K562 (cell line): ENCODE measurements at regions not wholly inside any gene's neighbourhood (a gene's known extent, or its start where the extent isn't known, plus 50 kb on each side); places are given as distances from the start of the nearest gene placed in this dataset.

Source experiments
- ATAC-seq: fragments of 200-7000 bp; cut with Tn5 transposase; 3 replicates; pipeline ENCODE4 v1.9.1; 2020; ENCODE audit warnings: moderate library complexity
- BruUV-seq: library from RNA; stranded (reverse); fragments of 400-500 nt; replicated peaks from 2 replicates; lab custom pipeline; 2021; lab: Mats Ljungman, UMichigan
- CTCF ChIA-PET: fragments of 300-600 bp; formaldehyde crosslinking; extraction: SDS; loops from one replicate; lab custom pipeline; 2021; ENCODE audit warnings: low intra/inter-chr PET ratio; lab: Yijun Ruan, JAX
- POLR2A ChIA-PET: fragments of 300-600, 350-650 bp; sonication (Branson Sonifier 250); formaldehyde crosslinking; extraction: SDS; loops from one replicate; lab custom pipeline; 2021; ENCODE audit warnings: antibody characterized with exemption, inconsistent platforms; lab: Yijun Ruan, JAX
- DNase-seq, 4 experiments: peaks; one replicate each; pipeline versions ENCODE4 v3.0.0 to v3.0.0-alpha.2; 2011 to 2018; ENCODE audit warnings: low spot score in 3 of 4, mixed read lengths in 3 of 4; ENCODE audit errors: extremely low read depth in 1 of 4
- FAIRE-seq: peaks from 2 replicates; lab custom pipeline; 2011; peaks lifted over from hg19 to GRCh38; lab: Jason Lieb, UNC
- H2AFZ ChIP-seq: 2 replicates; pipeline ENCODE4 v1.6.0; 2011; ENCODE audit warnings: low read depth, low read length, control low read depth, inconsistent platforms
- H3K27ac ChIP-seq: fragments of 200-600 bp; 3 replicates; pipeline ENCODE4 v1.8.0; 2011; ENCODE audit warnings: low read depth, mild to moderate bottlenecking, control low read depth, inconsistent platforms, low read length, moderate library complexity, mixed read lengths; ENCODE audit errors: extremely low read depth
- H3K27me3 ChIP-seq, 2 experiments: fragments of 300-600 bp in 1 of 2; 2 replicates in 1 of 2; 3 replicates in 1 of 2; pipeline versions ENCODE4 v1.6.0 to v1.8.0; 2011; ENCODE audit warnings: inconsistent platforms in 2 of 2, low read length in 2 of 2, mild to moderate bottlenecking in 1 of 2, mixed read lengths in 1 of 2, moderate library complexity in 1 of 2; ENCODE audit not compliant: control insufficient read depth in 2 of 2, insufficient read depth in 2 of 2
- H3K36me3 ChIP-seq: fragments of 300-600 bp; 3 replicates; pipeline ENCODE4 v1.8.0; 2011; ENCODE audit warnings: mild to moderate bottlenecking, low read length, inconsistent platforms; ENCODE audit not compliant: control insufficient read depth, insufficient read depth
- H3K4me1 ChIP-seq, 2 experiments: fragments of 200-600 bp in 1 of 2; replicated peaks in 1 of 2; 2 replicates in 1 of 2; 3 replicates in 1 of 2; pipeline versions ENCODE4 v1.5.1 to v1.8.0; 2011; ENCODE audit warnings: inconsistent platforms in 2 of 2, low read length in 2 of 2, mild to moderate bottlenecking in 1 of 2, mixed read lengths in 1 of 2, moderate library complexity in 1 of 2; ENCODE audit not compliant: control insufficient read depth in 2 of 2, insufficient read depth in 2 of 2
- H3K4me2 ChIP-seq: 2 replicates; pipeline ENCODE4 v1.6.1; 2011; ENCODE audit warnings: low read length, control low read depth, inconsistent platforms, mixed read lengths; ENCODE audit not compliant: insufficient read depth
- H3K4me3 ChIP-seq: fragments of 200-600 bp; sonication (generic), shearing (Covaris generic); 2 replicates; pipeline ENCODE4 v1.5.1; 2016; ENCODE audit warnings: control low read depth, inconsistent platforms
- H3K79me2 ChIP-seq: fragments of 200-600 bp; 3 replicates; pipeline ENCODE4 v1.8.0; 2011; ENCODE audit warnings: low read length, inconsistent platforms; ENCODE audit not compliant: control insufficient read depth, insufficient read depth
- H3K9ac ChIP-seq, 2 experiments: 2 replicates each; pipeline versions ENCODE4 v1.6.0 to v1.6.1; 2011; ENCODE audit warnings: low read depth in 2 of 2, low read length in 2 of 2, control low read depth in 1 of 2, inconsistent platforms in 1 of 2, mild to moderate bottlenecking in 1 of 2, mixed read lengths in 1 of 2; ENCODE audit not compliant: insufficient read depth in 1 of 2
- H3K9me1 ChIP-seq: one replicate; pipeline ENCODE4 v1.6.0; 2011; ENCODE audit warnings: inconsistent platforms, mild to moderate bottlenecking, low read length, moderate library complexity; ENCODE audit not compliant: control insufficient read depth, insufficient read depth
- H3K9me3 ChIP-seq: replicated peaks from 2 replicates; pipeline ENCODE4 v1.5.1; 2011; ENCODE audit warnings: low read depth, low read length, inconsistent platforms; ENCODE audit not compliant: control insufficient read depth, insufficient read depth
- H4K20me1 ChIP-seq: replicated peaks from 2 replicates; pipeline ENCODE4 v1.6.1; 2011; ENCODE audit warnings: low read length, inconsistent platforms, mixed read lengths; ENCODE audit not compliant: control insufficient read depth, insufficient read depth
- BDP1 ChIP-seq: IDR thresholded peaks from 3 replicates; pipeline ENCODE4 v1.6.1; 2011; ENCODE audit not compliant: insufficient read length, insufficient read depth
- CREB3 ChIP-seq: fragments of 450-650 bp; conservative IDR thresholded peaks from 2 replicates; pipeline ENCODE4 v1.6.1; 2016; ENCODE audit warnings: missing genetic modification characterization, low read depth, mild to moderate bottlenecking, missing compliant biosample characterization, moderate library complexity
- CREM ChIP-seq: IDR thresholded peaks from 2 replicates; pipeline ENCODE4 v1.6.1; 2014; ENCODE audit warnings: antibody characterized with exemption, low read depth
- NCOA2 ChIP-seq, 2 experiments: fragments of 450-650 bp; IDR thresholded peaks; 2 replicates each; pipeline ENCODE4 v1.6.1; 2018; ENCODE audit warnings: mild to moderate bottlenecking in 2 of 2, moderate library complexity in 1 of 2; ENCODE audit not compliant: partially characterized antibody in 2 of 2
- NR2F6 ChIP-seq: fragments of 450-650 bp; formaldehyde crosslinking; IDR thresholded peaks from 2 replicates; pipeline ENCODE4 v1.4.0; 2020; ENCODE audit warnings: mild to moderate bottlenecking
- SIN3B ChIP-seq: fragments of 450-650 bp; IDR thresholded peaks from 2 replicates; pipeline ENCODE4 v1.6.1; 2017; ENCODE audit warnings: low read depth, mild to moderate bottlenecking, moderate library complexity
- ZHX1 ChIP-seq: fragments of 150-350 bp; conservative IDR thresholded peaks from 2 replicates; pipeline ENCODE4 v1.6.1; 2014; ENCODE audit warnings: low read length
- ZNF224 ChIP-seq: sonication (generic); formaldehyde crosslinking; IDR thresholded peaks from 2 replicates; pipeline ENCODE4 v1.8.0; 2022; ENCODE audit warnings: mild to moderate bottlenecking, missing genetic modification reagents
- WGBS: fragments of 100-300 bp; shearing (Covaris generic); methylation state at CpG from one replicate; pipeline ENCODE4 v1.1.6; 2016; ENCODE audit warnings: low coverage, mixed read lengths; ENCODE audit not compliant: insufficient coverage; ENCODE audit errors: missing lambda C conversion rate; 5-methylcytosine and 5-hydroxymethylcytosine counted together
- in situ Hi-C: fragments of 300-500 bp; cut with MboI; formaldehyde crosslinking; loops from 4 replicates; pipeline ENCODE4 v1.15.0; 2018; ENCODE audit warnings: inconsistent platforms, mixed read lengths
- intact Hi-C: fragments of 100-400 bp; cut with micrococcal nuclease; formaldehyde crosslinking; loops from 2 replicates; pipeline ENCODE4 v1.14.2; 2022

DNA sequence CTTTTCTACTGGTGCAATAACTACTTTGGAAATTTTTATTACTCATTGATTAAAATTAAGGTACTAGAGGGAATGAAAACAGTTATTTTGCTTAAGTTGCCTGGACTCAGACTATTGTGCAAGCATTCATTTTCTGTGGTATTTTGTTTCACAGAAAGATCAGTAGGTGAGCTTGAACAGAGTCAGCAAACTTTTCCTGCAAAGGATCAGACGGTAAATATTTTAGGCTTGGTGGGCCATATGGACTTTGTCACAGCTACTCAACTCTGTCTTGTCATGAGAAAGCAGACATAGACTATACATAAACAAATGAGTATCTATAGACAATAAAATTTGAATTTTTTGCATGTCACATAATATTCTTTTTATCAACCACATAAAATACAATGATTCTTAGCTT is 1036.4 kb downstream of the NR2F1-AS1 start:
- WGBS: 0% methylated on average over 1 of the region's 1 CpG

GRCh38 chr5:92544036-92544435 is 1037.0 kb downstream of the NR2F1-AS1 start:
- CTCF ChIA-PET: no interaction called here
- WGBS: 0% methylated on average over 3 of the region's 3 CpGs
- intact Hi-C loops (no loop called here), in situ Hi-C loops (no loop called here)
- FAIRE-seq (no peak), ATAC-seq (no peak), DNase-seq (no peak)
- no peaks in the 10 kb centered on the region for H3K4me1 ChIP-seq
- H3K36me3 ChIP-seq: no peaks in the 10 kb centered on the region
- no TSS peak for BruUV-seq
- no peak overlapping the region for H3K27ac ChIP-seq
- no peaks in the 10 kb centered on the region for H3K27me3 ChIP-seq
- no peak overlapping the region for H3K4me2 ChIP-seq
- no peaks in the 10 kb centered on the region for H3K9me1 ChIP-seq
- POLR2A ChIA-PET: no interaction called here
- H2AFZ ChIP-seq: no peak overlapping the region
- H3K9ac ChIP-seq: no peak overlapping the region
- no peaks in the 10 kb centered on the region for H4K20me1 ChIP-seq
- no peaks in the 10 kb centered on the region for H3K9me3 ChIP-seq
- H3K4me3 ChIP-seq: no peak overlapping the region
- no peaks in the 10 kb centered on the region for H3K79me2 ChIP-seq
- TF ChIP-seq ZNF224 (CRISPR knock-in tag) (no peak), BDP1 (no peak), SIN3B (no peak), ZHX1 (no peak), NCOA2 (IDR thresholded peaks at IDR 0.05; ENCODE audit: partially characterized antibody in 2 of 2) (no peak), CREB3 (tag) (no peak), NR2F6 (CRISPR knock-in tag) (no peak)

More for the DNA sequence above, 1036.4 kb downstream of the NR2F1-AS1 start:
- Histone ChIP-seq H3K9me1 (no peaks in the 10 kb centered on the region), H3K79me2 (no peaks in the 10 kb centered on the region), H3K4me2 (no peak overlapping the region), H4K20me1 (no peaks in the 10 kb centered on the region), H3K27me3 (no peaks in the 10 kb centered on the region), H3K9me3 (no peaks in the 10 kb centered on the region), H3K4me3 (no peak overlapping the region), H3K9ac (no peak overlapping the region), H2AFZ (no peak overlapping the region), H3K4me1 (no peaks in the 10 kb centered on the region), H3K27ac (no peak overlapping the region), H3K36me3 (no peaks in the 10 kb centered on the region)
- no TSS peak for BruUV-seq
- ATAC-seq: no peak
- TF ChIP-seq CREM: no peak
- CTCF ChIA-PET: no interaction called here
- FAIRE-seq: no peak
- in situ Hi-C loops: no loop called here
- POLR2A ChIA-PET: no interaction called here
- intact Hi-C loops: no loop called here
- no peak for DNase-seq
